ENCODE measurements at regions not wholly inside any gene's neighbourhood (a gene's known extent, or its start where the extent isn't known, plus 50 kb on each side); places are given as distances from the start of the nearest gene placed in this dataset.

DNA sequence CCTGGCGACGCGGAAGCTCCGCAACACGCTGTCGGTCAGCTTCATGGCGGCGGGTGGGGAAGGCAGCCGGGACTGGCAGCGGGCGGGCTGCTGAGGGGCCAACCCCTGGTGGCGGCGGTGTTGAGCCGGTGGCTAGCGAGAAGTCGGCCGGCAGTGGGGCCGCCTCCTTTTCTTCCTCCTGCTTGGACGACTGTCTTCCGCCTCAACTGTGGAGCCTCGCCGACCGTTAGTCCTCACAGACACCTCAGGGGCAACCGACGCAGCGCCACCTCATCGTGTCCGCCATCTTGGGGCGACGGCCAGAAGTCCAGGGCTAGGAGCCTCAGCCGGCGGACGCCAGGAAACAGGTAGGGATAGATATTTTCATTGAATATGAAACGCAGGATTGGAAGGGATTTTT is 875.1 kb downstream of the NSUN3 start:
- H3K27ac Mint-ChIP-seq: no peak overlapping the region
- Histone ChIP-seq H2AFZ (replicated peaks) (no peak overlapping the region), H3K4me3 (no peak overlapping the region), H3K27ac (no peak overlapping the region), H4K20me1 (ENCODE audit: low read depth) (no peaks in the 10 kb centered on the region), H3K4me1 (peaks cover 4% of the 10 kb centered on the region), H3K4me2 (no peak overlapping the region), H3K27me3 (no peaks in the 10 kb centered on the region), H3K9ac (no peak overlapping the region), H3K36me3 (no peaks in the 10 kb centered on the region), H3F3A (ENCODE audit: low read depth) (no peaks in the 10 kb centered on the region), H3K9me3 (ENCODE audit: low read depth) (no peaks in the 10 kb centered on the region), H3K79me2 (ENCODE audit: low read depth) (no peaks in the 10 kb centered on the region)
- no peak overlapping the region for H3K4me3 Mint-ChIP-seq
- no peak for DNase-seq (ENCODE audit: low spot score)
- peaks cover 5% of the 10 kb centered on the region for H3K27me3 Mint-ChIP-seq (ENCODE audit: insufficient read depth, low read depth)
- peaks cover 3% of the 10 kb centered on the region for H3K36me3 Mint-ChIP-seq
- TF ChIP-seq EZH2 (IDR thresholded peaks at IDR 0.05): no peak
- no peak for TF ChIP-seq EZH2phosphoT487 (IDR thresholded peaks at IDR 0.05)
- TF ChIP-seq, protein P1, sequence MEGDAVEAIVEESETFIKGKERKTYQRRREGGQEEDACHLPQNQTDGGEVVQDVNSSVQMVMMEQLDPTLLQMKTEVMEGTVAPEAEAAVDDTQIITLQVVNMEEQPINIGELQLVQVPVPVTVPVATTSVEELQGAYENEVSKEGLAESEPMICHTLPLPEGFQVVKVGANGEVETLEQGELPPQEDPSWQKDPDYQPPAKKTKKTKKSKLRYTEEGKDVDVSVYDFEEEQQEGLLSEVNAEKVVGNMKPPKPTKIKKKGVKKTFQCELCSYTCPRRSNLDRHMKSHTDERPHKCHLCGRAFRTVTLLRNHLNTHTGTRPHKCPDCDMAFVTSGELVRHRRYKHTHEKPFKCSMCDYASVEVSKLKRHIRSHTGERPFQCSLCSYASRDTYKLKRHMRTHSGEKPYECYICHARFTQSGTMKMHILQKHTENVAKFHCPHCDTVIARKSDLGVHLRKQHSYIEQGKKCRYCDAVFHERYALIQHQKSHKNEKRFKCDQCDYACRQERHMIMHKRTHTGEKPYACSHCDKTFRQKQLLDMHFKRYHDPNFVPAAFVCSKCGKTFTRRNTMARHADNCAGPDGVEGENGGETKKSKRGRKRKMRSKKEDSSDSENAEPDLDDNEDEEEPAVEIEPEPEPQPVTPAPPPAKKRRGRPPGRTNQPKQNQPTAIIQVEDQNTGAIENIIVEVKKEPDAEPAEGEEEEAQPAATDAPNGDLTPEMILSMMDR (IDR thresholded peaks at IDR 0.05): no peak
- peaks cover 10% of the 10 kb centered on the region for H3K4me1 Mint-ChIP-seq
- H3K9me3 Mint-ChIP-seq: peaks cover 30% of the 10 kb centered on the region

DNA sequence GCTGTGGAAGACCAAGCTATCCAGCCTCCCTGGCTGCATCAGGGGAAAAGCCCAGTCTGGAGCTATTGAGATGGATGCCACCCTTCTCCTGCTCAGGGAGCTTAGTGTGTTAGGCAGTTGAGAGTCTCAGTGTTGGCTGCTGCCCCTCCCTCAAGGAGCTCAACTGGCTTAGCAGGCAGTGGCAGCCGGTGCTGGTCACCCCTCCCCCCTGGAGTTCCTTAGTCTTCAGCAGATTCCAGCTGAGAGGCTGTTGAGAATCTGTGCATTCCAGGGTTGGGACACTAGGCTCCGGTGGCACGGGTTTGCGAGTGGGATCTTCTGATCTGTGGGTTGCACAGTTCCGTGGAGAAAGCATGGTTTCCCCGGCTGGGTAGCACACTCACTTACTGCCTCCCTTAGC is 883.8 kb downstream of the NSUN3 start:
- no peaks in the 10 kb centered on the region for H3K79me2 ChIP-seq (ENCODE audit: low read depth)

DNA sequence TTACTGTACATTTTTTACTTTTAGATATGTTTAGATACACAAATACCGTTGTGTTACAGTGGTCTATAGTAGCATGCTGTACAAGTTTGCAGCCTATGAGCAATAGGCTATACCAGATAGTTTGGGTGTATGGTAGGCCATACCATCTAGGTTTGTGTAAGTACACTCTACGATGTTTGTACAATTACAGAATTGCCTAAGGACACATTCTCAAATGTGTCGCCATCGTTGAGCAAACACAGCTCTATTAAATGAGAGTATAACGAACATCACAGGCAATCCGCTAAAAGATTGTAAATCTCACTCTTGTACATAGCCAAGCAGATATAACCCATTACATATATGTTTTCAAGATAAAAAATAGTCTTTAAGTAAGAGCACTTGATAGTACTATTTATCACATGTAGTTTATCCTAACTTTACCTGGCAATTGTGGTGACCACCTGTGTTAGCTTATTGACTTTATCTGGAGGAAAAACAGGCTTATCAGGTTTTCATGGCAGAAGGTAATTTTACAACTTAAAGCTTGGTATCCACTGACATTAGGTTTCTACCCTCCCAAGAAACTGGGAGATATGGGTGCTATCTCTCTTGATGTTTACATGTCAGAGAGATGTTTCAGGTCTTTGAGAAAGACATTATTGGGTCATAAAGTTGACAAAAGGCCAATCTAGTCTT is 898.7 kb downstream of the NSUN3 start:
- H3K4me1 Mint-ChIP-seq: no peaks in the 10 kb centered on the region
- H3K9me3 ChIP-seq (ENCODE audit: low read depth): no peaks in the 10 kb centered on the region
- H3K4me3 ChIP-seq: no peak overlapping the region
- no peak overlapping the region for H3K4me2 ChIP-seq
- H3K4me3 Mint-ChIP-seq: no peak overlapping the region
- H3K27ac Mint-ChIP-seq: no peak overlapping the region
- H3K4me1 ChIP-seq: no peaks in the 10 kb centered on the region
- H4K20me1 ChIP-seq (ENCODE audit: low read depth): no peaks in the 10 kb centered on the region
- peaks cover 4% of the 10 kb centered on the region for H3K9me3 Mint-ChIP-seq
- TF ChIP-seq, protein P1 (IDR thresholded peaks at IDR 0.05): no peak
- TF ChIP-seq EZH2phosphoT487 (IDR thresholded peaks at IDR 0.05) (no peak), EZH2 (IDR thresholded peaks at IDR 0.05) (no peak)
- no peaks in the 10 kb centered on the region for H3K79me2 ChIP-seq (ENCODE audit: low read depth)
- H3F3A ChIP-seq (ENCODE audit: low read depth): no peaks in the 10 kb centered on the region
- no peak overlapping the region for H3K27ac ChIP-seq
- no peaks in the 10 kb centered on the region for H3K27me3 ChIP-seq
- no peak overlapping the region for H3K9ac ChIP-seq
- H3K27me3 Mint-ChIP-seq (ENCODE audit: insufficient read depth, low read depth): no peaks in the 10 kb centered on the region
- no peaks in the 10 kb centered on the region for H3K36me3 Mint-ChIP-seq
- H3K36me3 ChIP-seq: no peaks in the 10 kb centered on the region
- H2AFZ ChIP-seq (replicated peaks): no peak overlapping the region
- no peak for DNase-seq (ENCODE audit: low spot score)

More for the DNA sequence above, 883.8 kb downstream of the NSUN3 start:
- H3K9me3 ChIP-seq (ENCODE audit: low read depth): no peaks in the 10 kb centered on the region
- no peaks in the 10 kb centered on the region for H3K4me1 ChIP-seq
- Mint-ChIP-seq H3K9me3 (peaks cover 21% of the 10 kb centered on the region), H3K4me1 (peaks cover 4% of the 10 kb centered on the region), H3K27ac (no peak overlapping the region), H3K4me3 (no peak overlapping the region), H3K27me3 (ENCODE audit: insufficient read depth, low read depth) (no peaks in the 10 kb centered on the region), H3K36me3 (peaks cover 4% of the 10 kb centered on the region)
- H2AFZ ChIP-seq (replicated peaks): no peak overlapping the region
- no peaks in the 10 kb centered on the region for H3K27me3 ChIP-seq
- TF ChIP-seq EZH2 (IDR thresholded peaks at IDR 0.05) (no peak), EZH2phosphoT487 (IDR thresholded peaks at IDR 0.05) (no peak)
- TF ChIP-seq, protein P1 (IDR thresholded peaks at IDR 0.05): no peak
- peak; percentile 4 for DNase-seq (ENCODE audit: low spot score)
- no peaks in the 10 kb centered on the region for H4K20me1 ChIP-seq (ENCODE audit: low read depth)
- H3F3A ChIP-seq (ENCODE audit: low read depth): no peaks in the 10 kb centered on the region
- no peak overlapping the region for H3K27ac ChIP-seq
- no peak overlapping the region for H3K9ac ChIP-seq
- no peak overlapping the region for H3K4me3 ChIP-seq
- H3K4me2 ChIP-seq: no peak overlapping the region
- no peaks in the 10 kb centered on the region for H3K36me3 ChIP-seq

Data from neural progenitor cell (in vitro differentiated cells).